SK-N-SH (cell line): ENCODE measurements at regions not wholly inside any gene's neighbourhood (a gene's known extent, or its start where the extent isn't known, plus 50 kb on each side); places are given as distances from the start of the nearest gene placed in this dataset.

Source experiments
- CHD2 ChIP-seq: fragments of 150-350 bp; IDR thresholded peaks from 2 replicates; pipeline ENCODE4 v1.6.1; 2018; ENCODE audit warnings: low read length; ENCODE audit not compliant: partially characterized antibody
- CTCF ChIP-seq: fragments of 200-600 bp; sonication (generic); IDR thresholded peaks from 2 replicates; pipeline ENCODE4 v1.6.1; 2017; ENCODE audit warnings: antibody characterized with exemption, mild to moderate bottlenecking, moderate library complexity
- EP300 ChIP-seq, 2 experiments: IDR thresholded peaks; 2 replicates each; pipeline versions ENCODE4 v1.4.0 to v1.6.1; 2012; ENCODE audit warnings: borderline replicate concordance in 1 of 2, low read depth in 1 of 2, low read length in 1 of 2
- EZH2phosphoT487 ChIP-seq: fragments of 200-600 bp; sonication (generic); IDR thresholded peaks from 2 replicates; pipeline ENCODE4 v1.6.1; 2017; ENCODE audit warnings: low read depth, mixed run types, mild to moderate bottlenecking, antibody characterized with exemption, moderate library complexity, borderline replicate concordance
- GABPA ChIP-seq: IDR thresholded peaks from 2 replicates; pipeline ENCODE4 v1.4.0; 2012; ENCODE audit warnings: low read depth, mild to moderate bottlenecking
- MAX ChIP-seq: IDR thresholded peaks from 2 replicates; pipeline ENCODE4 v1.4.0; 2012; ENCODE audit warnings: low read depth
- POLR2AphosphoS5 ChIP-seq: IDR thresholded peaks from 2 replicates; pipeline ENCODE4 v1.6.1; 2012; ENCODE audit warnings: low read depth, low read length
- RAD21 ChIP-seq: IDR thresholded peaks from 2 replicates; pipeline ENCODE4 v1.6.1; 2012; ENCODE audit warnings: mild to moderate bottlenecking, low read length
- REST ChIP-seq: IDR thresholded peaks from 2 replicates; pipeline ENCODE4 v1.6.1; 2012; ENCODE audit warnings: mild to moderate bottlenecking, low read depth, low read length, moderate library complexity
- RFX5 ChIP-seq: IDR thresholded peaks from 2 replicates; pipeline ENCODE4 v1.6.1; 2012; ENCODE audit warnings: mild to moderate bottlenecking, improper control_type of control experiment, low read length
- SIN3A ChIP-seq: IDR thresholded peaks from 2 replicates; pipeline ENCODE4 v1.6.1; 2012; ENCODE audit warnings: low read depth, mild to moderate bottlenecking, low read length, moderate library complexity, borderline replicate concordance
- TEAD4 ChIP-seq: IDR thresholded peaks from 2 replicates; pipeline ENCODE4 v1.4.0; 2012; ENCODE audit warnings: mild to moderate bottlenecking, borderline replicate concordance; ENCODE audit not compliant: insufficient read depth
- USF2 ChIP-seq: fragments of 150-350 bp; IDR thresholded peaks from 2 replicates; pipeline ENCODE4 v1.6.1; 2017; ENCODE audit warnings: antibody characterized with exemption, low read length, low read depth, borderline replicate concordance
- YY1 ChIP-seq: IDR thresholded peaks from 2 replicates; pipeline ENCODE4 v1.4.0; 2012; ENCODE audit warnings: low read depth, mild to moderate bottlenecking

GRCh38 chr5:9737265-9737664 lies 107.1 kb upstream of the TAS2R1 start:
- TF ChIP-seq REST = no peak
- TF ChIP-seq CTCF = no peak
- TF ChIP-seq RAD21 = no peak
- TF ChIP-seq CHD2 = no peak
- no peak for TF ChIP-seq EP300 (IDR thresholded peaks at IDR 0.05; ENCODE audit: borderline replicate concordance in 1 of 2, low read depth in 1 of 2, low read length in 1 of 2)
- no peak for TF ChIP-seq RFX5
- no peak for TF ChIP-seq MAX
- no peak for TF ChIP-seq EZH2phosphoT487
- no peak for TF ChIP-seq SIN3A
- TF ChIP-seq POLR2AphosphoS5 = no peak
- TF ChIP-seq YY1 = no peak
- no peak for TF ChIP-seq GABPA
- no peak for TF ChIP-seq USF2
- TF ChIP-seq TEAD4 = no peak
